ENCODE measurements at regions not wholly inside any gene's neighbourhood (a gene's known extent, or its start where the extent isn't known, plus 50 kb on each side); places are given as distances from the start of the nearest gene placed in this dataset.
"Not testable (repeated sequence)": the region's sequence is repeated elsewhere in the genome, so short reads cannot be mapped to it uniquely, and the experiment has no call there.

GRCh38 chr11:87529486-87529885 is 491.8 kb downstream of the TMEM135 start:
- no peak for DNase-seq (ENCODE audit: extremely low read depth, low read depth)
- H3K4me3 ChIP-seq (replicated peaks; ENCODE audit: low read depth, low read length): no peak overlapping the region
- TF ChIP-seq CTCF (IDR thresholded peaks at IDR 0.05; ENCODE audit: low read depth, low read length, missing control alignments): no peak

GRCh38 chr11:87528752-87529151 is 491.0 kb downstream of the TMEM135 start:
- H3K4me3 ChIP-seq (replicated peaks; ENCODE audit: low read depth, low read length): no peak overlapping the region
- TF ChIP-seq CTCF (IDR thresholded peaks at IDR 0.05; ENCODE audit: low read depth, low read length, missing control alignments): no peak
- DNase-seq (ENCODE audit: extremely low read depth, low read depth): no peak

GRCh38 chr11:87523276-87523675 is 485.5 kb downstream of the TMEM135 start:
- no peak for TF ChIP-seq CTCF (IDR thresholded peaks at IDR 0.05; ENCODE audit: low read depth, low read length, missing control alignments)
- H3K4me3 ChIP-seq (replicated peaks; ENCODE audit: low read depth, low read length): no peak overlapping the region

DNA sequence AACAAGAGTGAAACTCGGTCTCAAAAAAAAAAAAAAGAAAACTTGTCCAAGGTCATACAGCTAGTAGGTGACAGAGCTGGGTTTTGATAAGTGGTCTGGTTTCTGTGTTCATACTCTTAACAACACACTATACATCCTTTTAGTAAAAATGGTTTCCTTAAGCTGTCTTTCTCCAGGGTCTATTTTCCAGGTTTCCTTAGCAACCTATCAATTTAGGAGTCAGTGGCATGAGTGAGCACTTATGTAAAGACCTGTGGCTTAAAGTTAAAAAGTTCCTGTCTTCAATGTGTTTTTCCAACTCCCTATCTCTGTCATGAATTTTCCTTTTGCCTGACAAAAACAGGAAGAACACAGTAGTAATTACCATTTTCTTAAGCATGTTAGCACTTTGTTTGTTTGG is 480.5 kb downstream of the TMEM135 start:
- DNase-seq (ENCODE audit: extremely low read depth, low read depth): no peak
- TF ChIP-seq CTCF (IDR thresholded peaks at IDR 0.05; ENCODE audit: low read depth, low read length, missing control alignments): no peak
- H3K4me3 ChIP-seq (replicated peaks; ENCODE audit: low read depth, low read length): no peak overlapping the region

More at GRCh38 chr11:87523276-87523675, 485.5 kb downstream of the TMEM135 start:
- DNase-seq (ENCODE audit: extremely low read depth, low read depth): no peak

GRCh38 chr11:87517351-87517750 is 479.6 kb downstream of the TMEM135 start:
- no peak for DNase-seq (ENCODE audit: extremely low read depth, low read depth)
- H3K4me3 ChIP-seq (replicated peaks; ENCODE audit: low read depth, low read length): no peak overlapping the region
- no peak for TF ChIP-seq CTCF (IDR thresholded peaks at IDR 0.05; ENCODE audit: low read depth, low read length, missing control alignments)

DNA sequence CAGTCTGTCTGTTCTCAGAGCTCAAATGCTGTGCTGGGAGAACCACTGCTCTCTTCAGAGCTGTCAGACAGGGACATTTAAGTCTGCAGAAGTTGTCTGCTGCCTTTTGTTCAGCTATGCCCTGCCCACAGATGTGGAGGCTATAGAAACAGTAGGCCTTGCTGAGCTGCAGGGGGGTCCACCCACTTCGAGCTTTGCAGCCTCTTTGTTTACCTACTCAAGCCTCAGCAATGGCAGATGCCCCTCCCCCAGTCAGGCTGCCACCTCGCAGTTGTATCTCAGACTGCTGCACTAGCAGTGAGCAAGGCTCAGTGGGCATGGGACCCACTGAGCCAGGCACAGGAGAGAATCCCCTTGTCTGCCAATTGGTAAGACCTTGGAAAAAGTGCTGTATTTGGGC is 470.0 kb downstream of the TMEM135 start:
- not testable (repeated sequence) for H3K4me3 ChIP-seq (replicated peaks; ENCODE audit: low read depth, low read length); DNase-seq (ENCODE audit: extremely low read depth, low read depth)

GRCh38 chr11:87506946-87507345 is 469.2 kb downstream of the TMEM135 start:
- not testable (repeated sequence) for H3K4me3 ChIP-seq (replicated peaks; ENCODE audit: low read depth, low read length); DNase-seq (ENCODE audit: extremely low read depth, low read depth)

DNA sequence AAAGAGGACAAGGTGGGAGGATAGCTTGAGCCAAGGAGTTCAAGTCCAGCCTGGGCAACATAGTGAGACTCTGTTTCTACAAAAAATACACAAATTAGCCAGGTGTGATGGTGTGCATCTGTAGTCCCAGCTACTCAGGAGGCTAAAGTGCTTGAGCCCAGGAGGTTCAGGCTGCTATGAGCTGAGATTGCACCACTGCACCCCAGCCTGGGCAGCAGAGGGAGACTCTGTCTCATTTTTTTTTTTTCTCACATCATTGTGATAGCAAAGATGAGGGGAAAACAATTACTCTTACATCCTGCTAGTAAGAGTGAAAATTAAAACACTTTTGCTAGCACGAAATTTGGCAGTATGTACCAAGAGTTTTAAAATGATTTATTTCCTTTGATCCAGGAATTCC is 463.7 kb downstream of the TMEM135 start:
- TF ChIP-seq CTCF (IDR thresholded peaks at IDR 0.05; ENCODE audit: low read depth, low read length, missing control alignments): no peak
- H3K4me3 ChIP-seq (replicated peaks; ENCODE audit: low read depth, low read length): no peak overlapping the region
- no peak for DNase-seq (ENCODE audit: extremely low read depth, low read depth)

DNA sequence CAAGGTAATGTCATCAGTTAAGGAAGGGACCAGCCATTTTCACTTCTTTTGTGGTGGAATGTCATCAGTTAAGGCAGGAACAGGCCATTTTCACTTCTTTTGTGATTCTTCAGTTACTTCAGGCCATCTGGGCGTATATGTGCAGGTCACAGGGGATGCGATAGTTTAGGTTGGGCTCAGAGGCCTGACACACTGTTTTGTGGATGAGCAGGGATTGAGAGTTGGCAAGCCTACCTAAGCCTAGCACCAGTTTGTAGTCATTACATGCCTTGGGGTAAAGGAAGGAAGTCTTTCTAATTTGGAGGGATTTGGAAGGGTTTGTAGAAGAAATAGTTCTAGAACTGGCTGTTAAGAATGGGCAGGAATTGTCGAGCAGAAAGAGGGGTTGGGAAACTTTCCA is 457.2 kb downstream of the TMEM135 start:
- DNase-seq (ENCODE audit: extremely low read depth, low read depth); H3K4me3 ChIP-seq (replicated peaks; ENCODE audit: low read depth, low read length): not testable (repeated sequence)

DNA sequence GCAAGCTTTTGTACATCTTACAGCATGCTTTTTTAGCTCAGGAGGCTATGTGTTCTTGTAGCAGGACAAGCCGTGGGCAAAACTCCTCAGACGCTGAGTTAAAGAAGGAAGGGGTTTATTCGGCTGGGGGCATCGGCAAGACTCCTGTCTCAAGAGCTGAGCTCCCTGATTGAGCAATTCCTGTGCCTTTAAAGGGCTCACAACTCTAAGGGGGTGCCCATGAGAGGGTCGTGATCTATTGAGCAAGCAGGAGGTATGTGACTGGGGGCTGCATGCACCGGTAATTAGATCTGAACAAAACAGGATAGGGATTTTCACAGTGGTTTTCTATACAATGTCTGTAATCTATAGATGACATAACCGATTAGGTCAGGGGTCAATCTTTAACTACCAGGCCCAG is 456.3 kb downstream of the TMEM135 start:
- not testable (repeated sequence) for DNase-seq (ENCODE audit: extremely low read depth, low read depth); H3K4me3 ChIP-seq (replicated peaks; ENCODE audit: low read depth, low read length)
